ENCODE measurements at regions not wholly inside any gene's neighbourhood (a gene's known extent, or its start where the extent isn't known, plus 50 kb on each side); places are given as distances from the start of the nearest gene placed in this dataset.

GRCh38 chr20:57880571-57880892 is 170.7 kb upstream of the PMEPA1 start:
- no peak for DNase-seq (ENCODE audit: low spot score)
- POLR2A ChIA-PET (ENCODE audit: low non-redundant PET) = no interaction called here
- TF ChIP-seq CTCF (conservative IDR thresholded peaks at IDR 0.05; ENCODE audit: low read depth, low read length) (no peak), EZH2 (IDR thresholded peaks at IDR 0.05; ENCODE audit: borderline replicate concordance, low read depth, low read length, poor library complexity, severe bottlenecking) (no peak)
- CTCF ChIA-PET = no interaction called here
- intact Hi-C loops (cut with micrococcal nuclease; ENCODE audit: unreplicated experiment) = no loop called here
- no TSS peak for BruUV-seq (replicated peaks)
- no peaks in the 10 kb centered on the region for H3K9me3 ChIP-seq (ENCODE audit: low read depth, low read length, poor library complexity, severe bottlenecking)
- H3K27ac ChIP-seq (ENCODE audit: low read depth, low read length, poor library complexity, severe bottlenecking) = no peak overlapping the region
- H3K36me3 ChIP-seq (ENCODE audit: insufficient read depth, low read length, poor library complexity, severe bottlenecking) = no peaks in the 10 kb centered on the region
- H3K4me3 ChIP-seq (ENCODE audit: low read depth, low read length, poor library complexity, severe bottlenecking) = no peak overlapping the region
- peaks cover 18% of the 10 kb centered on the region for H3K27me3 ChIP-seq (replicated peaks; ENCODE audit: insufficient read depth, low read depth, low read length, poor library complexity)
- no peaks in the 10 kb centered on the region for H3K4me1 ChIP-seq (ENCODE audit: insufficient read depth, low read length, poor library complexity, severe bottlenecking)

GRCh38 chr20:57879779-57880570 is 170.2 kb upstream of the PMEPA1 start:
- BruUV-seq (replicated peaks) = no TSS peak
- Histone ChIP-seq H3K27me3 (replicated peaks; ENCODE audit: insufficient read depth, low read depth, low read length, poor library complexity) (peaks cover 18% of the 10 kb centered on the region), H3K36me3 (ENCODE audit: insufficient read depth, low read length, poor library complexity, severe bottlenecking) (no peaks in the 10 kb centered on the region), H3K4me1 (ENCODE audit: insufficient read depth, low read length, poor library complexity, severe bottlenecking) (no peaks in the 10 kb centered on the region), H3K4me3 (ENCODE audit: low read depth, low read length, poor library complexity, severe bottlenecking) (no peak overlapping the region), H3K9me3 (ENCODE audit: low read depth, low read length, poor library complexity, severe bottlenecking) (no peaks in the 10 kb centered on the region), H3K27ac (ENCODE audit: low read depth, low read length, poor library complexity, severe bottlenecking) (no peak overlapping the region)
- TF ChIP-seq CTCF (conservative IDR thresholded peaks at IDR 0.05; ENCODE audit: low read depth, low read length) (no peak), EZH2 (IDR thresholded peaks at IDR 0.05; ENCODE audit: borderline replicate concordance, low read depth, low read length, poor library complexity, severe bottlenecking) (no peak)
- DNase-seq (ENCODE audit: low spot score) = no peak
- POLR2A ChIA-PET (ENCODE audit: low non-redundant PET) = no interaction called here
- intact Hi-C loops (cut with micrococcal nuclease; ENCODE audit: unreplicated experiment) = no loop called here
- CTCF ChIA-PET = no interaction called here

- no peak overlapping the region for H3K27ac ChIP-seq (ENCODE audit: low read depth, low read length, poor library complexity, severe bottlenecking)
- ChIA-PET CTCF (no interaction called here), POLR2A (ENCODE audit: low non-redundant PET) (no interaction called here)
- TF ChIP-seq EZH2 (IDR thresholded peaks at IDR 0.05; ENCODE audit: borderline replicate concordance, low read depth, low read length, poor library complexity, severe bottlenecking) = no peak
- TF ChIP-seq CTCF (conservative IDR thresholded peaks at IDR 0.05; ENCODE audit: low read depth, low read length) = no peak
- no peak for DNase-seq (ENCODE audit: low spot score)
- no peaks in the 10 kb centered on the region for H3K9me3 ChIP-seq (ENCODE audit: low read depth, low read length, poor library complexity, severe bottlenecking)
- peaks cover 18% of the 10 kb centered on the region for H3K27me3 ChIP-seq (replicated peaks; ENCODE audit: insufficient read depth, low read depth, low read length, poor library complexity)
- no peaks in the 10 kb centered on the region for H3K4me1 ChIP-seq (ENCODE audit: insufficient read depth, low read length, poor library complexity, severe bottlenecking)
- no peaks in the 10 kb centered on the region for H3K36me3 ChIP-seq (ENCODE audit: insufficient read depth, low read length, poor library complexity, severe bottlenecking)
- intact Hi-C loops (cut with micrococcal nuclease; ENCODE audit: unreplicated experiment) = no loop called here
- no peak overlapping the region for H3K4me3 ChIP-seq (ENCODE audit: low read depth, low read length, poor library complexity, severe bottlenecking)
- no TSS peak for BruUV-seq (replicated peaks)
Observed at GRCh38 chr20:57879437-57879778, 169.6 kb upstream of the PMEPA1 start.
